ENCODE measurements at regions not wholly inside any gene's neighbourhood (a gene's known extent, or its start where the extent isn't known, plus 50 kb on each side); places are given as distances from the start of the nearest gene placed in this dataset.

DNA sequence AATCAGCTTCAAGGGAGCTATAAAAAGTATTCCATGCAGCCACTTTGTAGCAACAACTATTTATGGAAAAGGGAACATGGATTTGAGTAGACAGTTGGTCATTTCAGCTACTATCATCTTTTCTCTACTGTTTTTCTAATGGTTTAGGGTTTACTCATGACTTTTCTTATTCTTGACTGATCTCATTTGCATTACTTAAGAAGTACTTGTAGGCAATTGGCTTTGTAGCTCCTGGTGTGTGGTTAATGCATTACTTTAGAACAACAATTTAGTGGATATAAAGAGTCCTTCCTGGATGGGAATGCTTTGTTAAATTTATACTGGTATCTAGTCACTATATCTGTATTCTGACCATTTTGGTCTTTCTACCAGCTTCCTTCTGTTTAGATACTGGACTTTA, 59.8 kb upstream of the NTRK2 start:
- no peak for DNase-seq
- no peaks in the 10 kb centered on the region for H3K27me3 Mint-ChIP-seq
- H3K36me3 ChIP-seq (ENCODE audit: insufficient read depth, low read length) = no peaks in the 10 kb centered on the region
- no peaks in the 10 kb centered on the region for H3K36me3 Mint-ChIP-seq (ENCODE audit: low read depth)
- no peaks in the 10 kb centered on the region for H3K4me1 ChIP-seq (ENCODE audit: insufficient read depth, low read length)
- no peak overlapping the region for H3K4me3 Mint-ChIP-seq
- peaks cover 11% of the 10 kb centered on the region for H3K9me3 Mint-ChIP-seq
- POLR2A ChIA-PET = no interaction called here
- TF ChIP-seq, protein P1, sequence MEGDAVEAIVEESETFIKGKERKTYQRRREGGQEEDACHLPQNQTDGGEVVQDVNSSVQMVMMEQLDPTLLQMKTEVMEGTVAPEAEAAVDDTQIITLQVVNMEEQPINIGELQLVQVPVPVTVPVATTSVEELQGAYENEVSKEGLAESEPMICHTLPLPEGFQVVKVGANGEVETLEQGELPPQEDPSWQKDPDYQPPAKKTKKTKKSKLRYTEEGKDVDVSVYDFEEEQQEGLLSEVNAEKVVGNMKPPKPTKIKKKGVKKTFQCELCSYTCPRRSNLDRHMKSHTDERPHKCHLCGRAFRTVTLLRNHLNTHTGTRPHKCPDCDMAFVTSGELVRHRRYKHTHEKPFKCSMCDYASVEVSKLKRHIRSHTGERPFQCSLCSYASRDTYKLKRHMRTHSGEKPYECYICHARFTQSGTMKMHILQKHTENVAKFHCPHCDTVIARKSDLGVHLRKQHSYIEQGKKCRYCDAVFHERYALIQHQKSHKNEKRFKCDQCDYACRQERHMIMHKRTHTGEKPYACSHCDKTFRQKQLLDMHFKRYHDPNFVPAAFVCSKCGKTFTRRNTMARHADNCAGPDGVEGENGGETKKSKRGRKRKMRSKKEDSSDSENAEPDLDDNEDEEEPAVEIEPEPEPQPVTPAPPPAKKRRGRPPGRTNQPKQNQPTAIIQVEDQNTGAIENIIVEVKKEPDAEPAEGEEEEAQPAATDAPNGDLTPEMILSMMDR (IDR thresholded peaks at IDR 0.05) = no peak
- CTCF ChIA-PET = no interaction called here
- H3K27ac Mint-ChIP-seq = no peak overlapping the region
- no peak overlapping the region for H3K4me3 ChIP-seq (ENCODE audit: low read length)
- peaks cover 0 to 7% of the 10 kb centered on the region in 2 experiments for H3K9me3 ChIP-seq (ENCODE audit: control insufficient read depth in 1 of 2, insufficient read depth in 1 of 2, low read length in 2 of 2)
- H3K4me1 Mint-ChIP-seq (ENCODE audit: low read depth) = no peaks in the 10 kb centered on the region
- intact Hi-C loops (cut with DNase I, micrococcal nuclease) = no loop called here
- no peak overlapping the region for H3K27ac ChIP-seq (ENCODE audit: low read depth in 1 of 2, low read length in 2 of 2)
- peaks cover 0 to 3% of the 10 kb centered on the region in 2 experiments for H3K27me3 ChIP-seq (ENCODE audit: control insufficient read depth in 1 of 2, insufficient read depth in 2 of 2, low read length in 2 of 2)
- no peak for ATAC-seq (ENCODE audit: poor library complexity)

- Mint-ChIP-seq H3K27ac (no peak overlapping the region), H3K4me1 (ENCODE audit: low read depth) (no peaks in the 10 kb centered on the region), H3K36me3 (ENCODE audit: low read depth) (no peaks in the 10 kb centered on the region), H3K27me3 (peaks cover 5% of the 10 kb centered on the region), H3K9me3 (peaks cover 11% of the 10 kb centered on the region), H3K4me3 (no peak overlapping the region)
- TF ChIP-seq, protein P1 (IDR thresholded peaks at IDR 0.05) = no peak
- H3K4me1 ChIP-seq (ENCODE audit: insufficient read depth, low read length) = no peaks in the 10 kb centered on the region
- H3K27ac ChIP-seq (ENCODE audit: low read depth in 1 of 2, low read length in 2 of 2) = no peak overlapping the region
- no peak for DNase-seq
- no peaks in the 10 kb centered on the region for H3K27me3 ChIP-seq (ENCODE audit: control insufficient read depth in 1 of 2, insufficient read depth in 2 of 2, low read length in 2 of 2)
- no peaks in the 10 kb centered on the region for H3K36me3 ChIP-seq (ENCODE audit: insufficient read depth, low read length)
- POLR2A ChIA-PET = no interaction called here
- no peak for ATAC-seq (ENCODE audit: poor library complexity)
- H3K4me3 ChIP-seq (ENCODE audit: low read length) = no peak overlapping the region
- CTCF ChIA-PET = no interaction called here
- intact Hi-C loops (cut with DNase I, micrococcal nuclease) = no loop called here
- H3K9me3 ChIP-seq (ENCODE audit: control insufficient read depth in 1 of 2, insufficient read depth in 1 of 2, low read length in 2 of 2) = peaks cover 0 to 7% of the 10 kb centered on the region in 2 experiments
These were observed 56.1 kb upstream of the NTRK2 start for GRCh38 chr9:84613431-84613830.

GRCh38 chr9:84615544-84615943, 54.0 kb upstream of the NTRK2 start:
- no peak for ATAC-seq (ENCODE audit: poor library complexity)
- Histone ChIP-seq H3K4me3 (ENCODE audit: low read length) (no peak overlapping the region), H3K9me3 (ENCODE audit: control insufficient read depth in 1 of 2, insufficient read depth in 1 of 2, low read length in 2 of 2) (peaks cover 0 to 2% of the 10 kb centered on the region in 2 experiments), H3K27ac (ENCODE audit: low read depth in 1 of 2, low read length in 2 of 2) (no peak overlapping the region), H3K27me3 (ENCODE audit: control insufficient read depth in 1 of 2, insufficient read depth in 2 of 2, low read length in 2 of 2) (peaks cover 0 to 2% of the 10 kb centered on the region in 2 experiments), H3K4me1 (ENCODE audit: insufficient read depth, low read length) (no peaks in the 10 kb centered on the region), H3K36me3 (ENCODE audit: insufficient read depth, low read length) (no peaks in the 10 kb centered on the region)
- Mint-ChIP-seq H3K9me3 (peaks cover 8% of the 10 kb centered on the region), H3K27ac (no peak overlapping the region), H3K36me3 (ENCODE audit: low read depth) (no peaks in the 10 kb centered on the region), H3K4me1 (ENCODE audit: low read depth) (no peaks in the 10 kb centered on the region), H3K4me3 (no peak overlapping the region), H3K27me3 (peaks cover 5% of the 10 kb centered on the region)
- intact Hi-C loops (cut with DNase I, micrococcal nuclease) = no loop called here
- ChIA-PET CTCF (no interaction called here), POLR2A (no interaction called here)
- DNase-seq = no peak
- TF ChIP-seq, protein P1 (IDR thresholded peaks at IDR 0.05) = no peak

Measured in CD4-positive, alpha-beta T cell (primary cell).